Neural crest cell (in vitro differentiated cells): ENCODE measurements at regions not wholly inside any gene's neighbourhood (a gene's known extent, or its start where the extent isn't known, plus 50 kb on each side); places are given as distances from the start of the nearest gene placed in this dataset.

Experiments
- DNase-seq: peaks from one replicate; pipeline ENCODE4 v3.0.0; 2021; ENCODE audit warnings: low read depth, mixed read lengths, low spot score
- H3K27ac Mint-ChIP-seq: one replicate; pipeline ENCODE4 v1.8.0; 2021; ENCODE audit warnings: mild to moderate bottlenecking, mixed read lengths; ENCODE audit not compliant: unreplicated experiment
- H3K27me3 Mint-ChIP-seq: 2 replicates; pipeline ENCODE4 v1.8.0; 2021; ENCODE audit warnings: low read depth, mild to moderate bottlenecking, mixed read lengths
- H3K36me3 Mint-ChIP-seq: 2 replicates; pipeline ENCODE4 v1.8.0; 2021; ENCODE audit warnings: low read depth, mild to moderate bottlenecking, mixed read lengths
- H3K4me1 Mint-ChIP-seq: 2 replicates; pipeline ENCODE4 v1.8.0; 2021; ENCODE audit warnings: mixed read lengths
- H3K4me3 Mint-ChIP-seq: one replicate; pipeline ENCODE4 v1.8.0; 2021; ENCODE audit warnings: mild to moderate bottlenecking, mixed read lengths
- H3K9me3 Mint-ChIP-seq: 2 replicates; pipeline ENCODE4 v1.8.0; 2021; ENCODE audit warnings: mixed read lengths
- CTCF ChIP-seq: fragments of 200-600 bp; sonication (generic); conservative IDR thresholded peaks from 2 replicates; pipeline ENCODE4 v1.5.0; 2021; ENCODE audit warnings: antibody characterized with exemption, mild to moderate bottlenecking

DNA sequence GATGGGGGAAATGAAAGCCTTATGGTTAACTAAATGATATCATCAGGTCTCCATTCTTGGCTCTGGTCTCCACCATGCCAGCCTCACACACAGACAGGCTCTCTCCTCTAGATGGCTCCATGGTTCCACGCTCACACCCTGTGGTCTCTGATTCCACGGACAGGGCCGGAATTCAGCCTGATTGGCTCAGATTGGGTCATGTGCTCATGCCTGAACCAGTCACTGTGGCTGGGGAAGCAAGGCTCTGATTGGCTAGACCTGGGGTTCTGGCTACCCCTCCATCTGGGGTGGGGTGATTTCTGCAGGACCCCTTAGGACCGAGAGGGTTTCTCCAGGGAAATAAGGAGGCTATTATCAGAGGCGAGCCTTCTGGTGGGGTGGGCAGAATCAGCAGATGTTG lies 277.0 kb downstream of the PTPRU start:
- Mint-ChIP-seq H3K36me3 (no peaks in the 10 kb centered on the region), H3K4me3 (no peak overlapping the region), H3K27me3 (peaks cover 48% of the 10 kb centered on the region), H3K9me3 (no peaks in the 10 kb centered on the region), H3K4me1 (no peaks in the 10 kb centered on the region), H3K27ac (no peak overlapping the region)
- DNase-seq: peak; percentile 22
- TF ChIP-seq CTCF: peak; percentile 49

GRCh38 chr1:29511436-29511835 lies 275.1 kb downstream of the PTPRU start:
- H3K36me3 Mint-ChIP-seq: no peaks in the 10 kb centered on the region
- no peak for DNase-seq
- peaks cover 46% of the 10 kb centered on the region for H3K27me3 Mint-ChIP-seq
- no peak overlapping the region for H3K4me3 Mint-ChIP-seq
- no peaks in the 10 kb centered on the region for H3K9me3 Mint-ChIP-seq
- no peak overlapping the region for H3K27ac Mint-ChIP-seq
- peaks cover 8% of the 10 kb centered on the region for H3K4me1 Mint-ChIP-seq
- TF ChIP-seq CTCF: no peak

GRCh38 chr1:29508458-29509107 lies 272.3 kb downstream of the PTPRU start:
- DNase-seq: no peak
- no peak for TF ChIP-seq CTCF
- Mint-ChIP-seq H3K36me3 (no peaks in the 10 kb centered on the region), H3K4me3 (no peak overlapping the region), H3K9me3 (no peaks in the 10 kb centered on the region), H3K4me1 (peaks cover 13% of the 10 kb centered on the region), H3K27ac (no peak overlapping the region), H3K27me3 (peaks cover 33% of the 10 kb centered on the region)

DNA sequence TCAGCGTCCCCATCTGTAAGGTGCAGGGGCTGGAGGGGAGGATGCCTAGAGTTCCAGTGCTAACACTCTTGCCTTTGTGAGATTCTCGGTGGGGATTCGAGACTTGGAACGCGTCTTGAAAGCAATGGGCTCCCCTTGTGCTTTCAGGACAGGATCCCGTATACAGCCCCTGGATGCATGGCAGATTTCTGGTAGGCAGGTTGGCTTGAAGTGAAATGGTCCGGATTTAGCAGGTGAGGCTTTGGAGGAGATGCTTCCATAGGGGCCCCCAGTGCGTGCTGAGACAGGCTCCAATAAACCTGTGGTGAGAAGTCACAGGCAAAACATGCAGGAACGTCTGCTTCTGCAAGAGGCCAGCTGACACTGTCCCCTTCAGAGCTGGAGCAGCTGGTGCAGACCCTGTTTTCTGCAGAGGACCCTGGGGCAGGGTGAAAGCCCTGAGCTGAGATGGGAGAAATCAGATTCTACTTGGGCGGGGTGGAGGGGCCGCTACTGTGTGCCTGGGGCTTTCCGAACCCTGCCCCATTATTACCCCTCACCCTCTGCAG lies 270.4 kb downstream of the PTPRU start:
- Mint-ChIP-seq H3K36me3 (no peaks in the 10 kb centered on the region), H3K4me1 (peaks cover 26% of the 10 kb centered on the region), H3K4me3 (no peak overlapping the region), H3K9me3 (no peaks in the 10 kb centered on the region), H3K27me3 (peaks cover 29% of the 10 kb centered on the region), H3K27ac (no peak overlapping the region)
- TF ChIP-seq CTCF: no peak
- no peak for DNase-seq

- no peaks in the 10 kb centered on the region for H3K9me3 Mint-ChIP-seq
- TF ChIP-seq CTCF: no peak
- no peak for DNase-seq
- peaks cover 35% of the 10 kb centered on the region for H3K4me1 Mint-ChIP-seq
- H3K4me3 Mint-ChIP-seq: no peak overlapping the region
- peak overlapping the region; percentile 51 for H3K27ac Mint-ChIP-seq
- peaks cover 21% of the 10 kb centered on the region for H3K27me3 Mint-ChIP-seq
- no peaks in the 10 kb centered on the region for H3K36me3 Mint-ChIP-seq
Observed at GRCh38 chr1:29505532-29506220, 269.4 kb downstream of the PTPRU start.
